AG09319 (cell line): ENCODE measurements at regions not wholly inside any gene's neighbourhood (a gene's known extent, or its start where the extent isn't known, plus 50 kb on each side); places are given as distances from the start of the nearest gene placed in this dataset.

Experiments
- DNase-seq: peaks from one replicate; pipeline ENCODE4 v3.0.0-alpha.2; 2010; ENCODE audit warnings: low read depth; ENCODE audit errors: extremely low read depth
- CTCF ChIP-seq: IDR thresholded peaks from 2 replicates; pipeline ENCODE4 v1.5.1; 2011; ENCODE audit warnings: low read depth, mild to moderate bottlenecking, inconsistent platforms, low read length, moderate library complexity

DNA sequence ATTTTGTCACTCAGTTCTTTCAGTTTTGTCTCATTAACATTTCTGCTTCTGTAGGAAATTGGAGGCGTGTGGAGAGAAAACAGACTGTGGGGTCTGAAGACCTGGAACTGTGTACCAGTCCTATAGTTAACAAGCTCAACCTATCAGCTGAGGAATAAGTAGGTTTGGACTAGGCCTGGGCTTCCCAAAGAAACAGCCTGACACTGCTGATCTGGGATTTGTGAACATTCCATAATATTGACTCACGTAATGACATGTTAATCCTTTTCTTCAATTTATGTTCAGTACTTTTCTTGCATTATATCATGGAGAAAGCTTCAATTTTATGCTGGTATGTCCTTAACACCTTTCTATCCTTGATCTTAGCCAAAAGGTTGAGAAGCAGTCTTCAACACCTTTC, 181.6 kb upstream of the RORA start:
- no peak for TF ChIP-seq CTCF
- no peak for DNase-seq

DNA sequence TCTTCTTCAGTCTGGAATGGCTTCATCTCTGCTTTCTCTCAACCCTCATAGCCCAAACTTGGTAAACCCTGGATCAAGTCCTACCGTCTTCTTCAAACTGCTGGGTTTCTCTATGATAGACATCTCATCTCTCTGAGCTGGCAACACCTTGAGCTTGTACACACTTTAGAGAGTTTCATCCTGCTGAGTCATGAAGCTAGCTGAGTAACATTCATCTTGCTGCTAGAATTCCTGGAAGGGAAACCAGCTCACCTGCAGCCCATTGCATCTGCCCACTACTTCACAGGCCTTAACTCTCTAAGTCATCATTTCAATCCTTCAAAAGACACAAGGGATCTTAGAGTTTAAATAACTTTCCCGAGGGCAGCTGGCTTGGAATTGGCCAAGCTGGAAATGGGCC, 175.5 kb upstream of the RORA start:
- no peak for TF ChIP-seq CTCF
- DNase-seq = no peak

- no peak for TF ChIP-seq CTCF
- DNase-seq = no peak
These were observed 174.8 kb upstream of the RORA start for GRCh38 chr15:61403884-61404283.

DNA sequence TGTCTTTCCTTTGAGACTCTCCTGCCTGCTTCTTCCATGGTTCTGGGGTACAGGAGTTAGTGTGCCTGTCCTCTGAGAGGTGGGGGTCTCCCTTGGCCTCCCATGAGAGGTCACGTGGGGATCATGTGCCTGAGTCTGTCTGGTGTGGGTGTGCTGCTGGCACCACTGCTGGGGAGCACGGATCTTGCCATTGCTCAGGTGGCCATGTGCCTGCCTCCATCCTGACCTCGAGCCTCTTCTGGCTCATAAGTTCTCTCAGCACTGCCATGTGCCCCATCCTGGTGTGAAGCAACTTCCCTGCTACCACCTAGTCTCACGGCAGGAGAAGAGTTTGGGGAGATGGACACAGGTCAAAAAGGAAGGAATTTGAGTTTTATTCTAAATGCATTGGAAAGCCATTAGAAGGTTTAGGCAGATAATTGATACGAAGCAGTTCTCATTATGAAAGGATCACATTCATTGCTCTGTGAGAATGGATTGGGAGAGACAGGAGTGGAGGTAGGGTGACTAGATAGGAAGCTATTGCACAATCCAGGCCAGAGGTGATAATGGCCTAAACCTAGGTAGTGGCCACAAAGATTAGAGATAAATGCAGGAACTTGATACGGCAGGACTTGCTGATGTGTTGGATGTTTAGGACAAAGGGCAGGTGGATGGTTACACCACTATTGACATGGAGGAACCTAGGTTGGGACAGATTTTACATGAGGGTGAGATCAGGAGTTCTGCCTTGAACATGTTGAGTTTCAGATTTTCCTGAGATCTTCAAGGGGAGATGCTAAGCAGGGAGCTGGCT, 173.0 kb upstream of the RORA start:
- DNase-seq = no peak
- TF ChIP-seq CTCF = no peak

GRCh38 chr15:61398310-61398709, 169.2 kb upstream of the RORA start:
- DNase-seq = no peak
- no peak for TF ChIP-seq CTCF

DNA sequence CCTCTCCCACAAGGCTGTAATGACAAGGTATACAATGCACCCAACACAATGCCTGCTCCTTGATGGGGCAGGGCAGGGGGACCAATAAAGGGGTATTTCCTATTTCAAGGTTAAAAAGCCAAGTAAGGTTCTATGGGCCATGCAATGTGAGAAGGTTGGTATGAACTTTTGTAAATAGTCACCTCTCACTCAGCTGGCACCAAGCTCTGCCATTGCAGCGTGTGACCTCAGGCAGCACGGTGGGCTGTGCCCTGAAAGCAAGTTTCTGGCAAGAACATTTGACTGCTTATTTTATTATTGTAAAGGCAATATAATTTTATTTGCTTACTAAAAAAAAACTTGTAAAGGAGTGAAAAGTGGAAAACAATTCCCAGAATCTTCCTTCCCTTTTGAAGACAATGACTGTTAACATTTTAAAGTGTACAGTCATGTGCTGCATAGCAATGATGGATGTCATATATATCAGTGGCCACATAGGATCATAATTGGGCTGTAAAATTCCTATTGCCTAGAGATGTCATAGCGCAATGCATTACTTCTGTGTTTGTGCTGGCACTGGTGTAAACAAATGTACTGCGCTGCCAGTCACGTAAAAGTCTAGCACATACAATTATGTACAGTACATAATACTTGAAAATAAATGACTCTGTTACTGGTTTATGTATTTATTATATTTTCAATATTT, 167.3 kb upstream of the RORA start:
- TF ChIP-seq CTCF = no peak
- no peak for DNase-seq

DNA sequence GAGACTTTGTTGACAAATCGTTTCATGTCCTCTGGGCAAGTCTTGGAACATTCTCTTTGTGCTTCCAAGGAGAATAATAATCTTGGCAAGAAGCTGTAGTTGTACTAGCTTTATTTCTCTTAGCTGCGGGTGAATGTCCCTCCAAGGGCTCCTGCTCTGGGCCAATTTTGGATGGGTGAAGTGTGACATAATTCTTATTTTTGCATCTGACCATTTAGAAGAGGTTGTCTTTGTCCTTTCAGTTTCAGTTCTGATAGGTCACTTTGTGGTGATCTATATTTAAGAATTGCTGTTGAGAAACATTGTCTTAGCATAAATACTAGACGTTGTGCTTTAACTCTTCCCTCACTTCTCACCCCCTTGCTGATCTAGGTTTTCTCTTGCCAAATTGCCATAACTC, 164.8 kb upstream of the RORA start:
- no peak for TF ChIP-seq CTCF
- DNase-seq = no peak
